HepG2 (cell line): ENCODE measurements at regions not wholly inside any gene's neighbourhood (a gene's known extent, or its start where the extent isn't known, plus 50 kb on each side); places are given as distances from the start of the nearest gene placed in this dataset.

Experiments used
- ATAC-seq: fragments of 200-7000 bp; cut with Tn5 transposase; 3 replicates; pipeline ENCODE4 v1.9.1; 2020; ENCODE audit warnings: mild to moderate bottlenecking, moderate library complexity
- BruUV-seq: library from RNA; stranded (reverse); fragments of 400-500 nt; replicated peaks from 2 replicates; lab custom pipeline; 2021; lab: Mats Ljungman, UMichigan
- CTCF ChIA-PET: fragments of 300-600 bp; formaldehyde crosslinking; extraction: SDS; loops from one replicate; lab custom pipeline; 2021; ENCODE audit warnings: low total read pairs, inconsistent platforms, low intra/inter-chr PET ratio; lab: Yijun Ruan, JAX
- POLR2A ChIA-PET: fragments of 350-600 bp; sonication (Branson Sonifier 250); formaldehyde crosslinking; loops from one replicate; lab custom pipeline; 2020; ENCODE audit warnings: antibody characterized with exemption, inconsistent platforms; lab: Yijun Ruan, JAX
- DNase-seq: peaks from one replicate; pipeline ENCODE4 v3.0.0-alpha.2; 2015; ENCODE audit warnings: low spot score
- FAIRE-seq: peaks from 3 replicates; lab custom pipeline; 2011; peaks lifted over from hg19 to GRCh38; lab: Jason Lieb, UNC
- H2AFZ ChIP-seq: one replicate; pipeline ENCODE4 v1.6.1; 2011; ENCODE audit warnings: low read length, inconsistent platforms
- H3K27ac ChIP-seq: fragments of 300-600 bp; 3 replicates; pipeline ENCODE4 v1.8.0; 2011; ENCODE audit warnings: mixed run types, mild to moderate bottlenecking, mixed read lengths, low read length, inconsistent platforms; ENCODE audit not compliant: insufficient read depth; ENCODE audit errors: extremely low read length
- H3K27me3 ChIP-seq, 2 experiments: fragments of 200-600 bp in 1 of 2; 2 replicates in 1 of 2; 3 replicates in 1 of 2; pipeline versions ENCODE4 v1.6.0 to v1.8.0; 2011; ENCODE audit warnings: low read length in 2 of 2, mild to moderate bottlenecking in 2 of 2, moderate library complexity in 2 of 2, inconsistent platforms in 1 of 2; ENCODE audit not compliant: insufficient read depth in 2 of 2, control insufficient read depth in 1 of 2
- H3K36me3 ChIP-seq, 2 experiments: fragments of 200-600 bp in 1 of 2; replicated peaks in 1 of 2; 2 replicates in 1 of 2; 3 replicates in 1 of 2; pipeline versions ENCODE4 v1.5.1 to v1.8.0; 2011; ENCODE audit warnings: low read length in 2 of 2, inconsistent platforms in 1 of 2; ENCODE audit not compliant: insufficient read depth in 2 of 2, control insufficient read depth in 1 of 2
- H3K4me1 ChIP-seq: 2 replicates; pipeline ENCODE4 v1.5.1; 2012; ENCODE audit warnings: low read length, inconsistent platforms; ENCODE audit not compliant: insufficient read depth
- H3K4me2 ChIP-seq: 2 replicates; pipeline ENCODE4 v1.6.0; 2011; ENCODE audit warnings: low read depth, low read length, inconsistent platforms
- H3K4me3 ChIP-seq, 3 experiments: fragments of 200-600 bp in 1 of 3; sonication (generic), shearing (Covaris generic) in 1 of 3; replicated peaks in 1 of 3; 2 replicates each; pipeline ENCODE4 v1.5.1; 2011 to 2016; ENCODE audit warnings: low read length in 3 of 3, inconsistent platforms in 2 of 3, low read depth in 2 of 3, mild to moderate bottlenecking in 2 of 3, control low read depth in 1 of 3, mixed read lengths in 1 of 3; ENCODE audit not compliant: insufficient read depth in 1 of 3
- H3K79me2 ChIP-seq: one replicate; pipeline ENCODE4 v1.6.1; 2011; ENCODE audit warnings: low read length, inconsistent platforms; ENCODE audit not compliant: insufficient read depth
- H3K9ac ChIP-seq: 2 replicates; pipeline ENCODE4 v1.6.0; 2011; ENCODE audit warnings: mild to moderate bottlenecking, low read depth, low read length, inconsistent platforms; ENCODE audit not compliant: insufficient read depth
- H3K9me3 ChIP-seq: 2 replicates; pipeline ENCODE4 v1.5.1; 2012; ENCODE audit warnings: mild to moderate bottlenecking, low read length
- H4K20me1 ChIP-seq: 2 replicates; pipeline ENCODE4 v1.6.0; 2011; ENCODE audit warnings: inconsistent platforms, mild to moderate bottlenecking, low read length, moderate library complexity; ENCODE audit not compliant: insufficient read depth
- ATF4 ChIP-seq, 2 experiments: fragments of 450-650 bp in 1 of 2; sonication (generic) in 1 of 2; formaldehyde crosslinking; IDR thresholded peaks; 2 replicates each; pipeline versions ENCODE4 v1.5.0 to v1.8.0; 2020 to 2022; ENCODE audit warnings: mild to moderate bottlenecking in 1 of 2, missing genetic modification reagents in 1 of 2
- FIP1L1 ChIP-seq: fragments of 200-400 bp; formaldehyde crosslinking; IDR thresholded peaks from 2 replicates; pipeline ENCODE4 v1.6.1; 2018; ENCODE audit warnings: low read depth, mild to moderate bottlenecking, low read length, moderate library complexity, borderline replicate concordance; ENCODE audit not compliant: insufficient read depth
- FOSL2 ChIP-seq: sonication (generic); formaldehyde crosslinking; IDR thresholded peaks from 2 replicates; pipeline ENCODE4 v1.4.0; 2020; ENCODE audit warnings: missing genetic modification reagents
- KAT2B ChIP-seq: fragments of 150-350 bp; IDR thresholded peaks from 2 replicates; pipeline ENCODE4 v1.6.1; 2014; ENCODE audit warnings: low read depth, low read length, borderline replicate concordance
- KLF16 ChIP-seq, 2 experiments: sonication (generic) in 1 of 2; formaldehyde crosslinking in 1 of 2; IDR thresholded peaks; 2 replicates each; pipeline versions ENCODE4 v1.6.1 to v1.8.0; 2016 to 2023; ENCODE audit warnings: missing genetic modification reagents in 2 of 2, missing compliant biosample characterization in 1 of 2
- MYPOP ChIP-seq: sonication (generic); formaldehyde crosslinking; IDR thresholded peaks from 2 replicates; pipeline ENCODE4 v1.8.1; 2023; ENCODE audit warnings: mild to moderate bottlenecking, moderate library complexity, missing genetic modification reagents
- PAWR ChIP-seq: sonication (generic); formaldehyde crosslinking; IDR thresholded peaks from 2 replicates; pipeline ENCODE4 v1.4.0; 2020; ENCODE audit warnings: missing genetic modification reagents, mild to moderate bottlenecking, borderline replicate concordance
- POLR2AphosphoS2 ChIP-seq: IDR thresholded peaks from 2 replicates; pipeline ENCODE4 v1.6.1; 2011; ENCODE audit warnings: low read depth, low read length, improper control_type of control experiment
- ZBTB7A ChIP-seq: sonication (generic); formaldehyde crosslinking; IDR thresholded peaks from 2 replicates; pipeline ENCODE4 v1.8.0; 2022; ENCODE audit warnings: mild to moderate bottlenecking, missing genetic modification reagents
- ZFX ChIP-seq: sonication (generic); formaldehyde crosslinking; IDR thresholded peaks from 2 replicates; pipeline ENCODE4 v1.4.0; 2020; ENCODE audit warnings: mild to moderate bottlenecking, low read depth, missing genetic modification reagents, moderate library complexity
- ZMYM3 ChIP-seq: sonication (generic); formaldehyde crosslinking; IDR thresholded peaks from 2 replicates; pipeline ENCODE4 v1.5.1; 2020; ENCODE audit warnings: mild to moderate bottlenecking, missing genetic modification reagents
- ZNF282 ChIP-seq: fragments of 450-650 bp; IDR thresholded peaks from 2 replicates; pipeline ENCODE4 v1.6.1; 2018; ENCODE audit not compliant: partially characterized antibody
- ZNF564 ChIP-seq: sonication (generic); formaldehyde crosslinking; IDR thresholded peaks from 2 replicates; pipeline ENCODE4 v1.8.1; 2023; ENCODE audit warnings: mild to moderate bottlenecking, missing genetic modification reagents
- ZNF570 ChIP-seq: sonication (generic); formaldehyde crosslinking; IDR thresholded peaks from 2 replicates; pipeline ENCODE4 v1.4.0; 2020; ENCODE audit warnings: mild to moderate bottlenecking, missing genetic modification reagents, borderline replicate concordance
- ZSCAN31 ChIP-seq: sonication (generic); formaldehyde crosslinking; IDR thresholded peaks from 2 replicates; pipeline ENCODE4 v1.5.0; 2020; ENCODE audit warnings: low read depth, mild to moderate bottlenecking, missing genetic modification reagents
- WGBS: methylation state at CpG from one replicate; pipeline ENCODE4 v1.1.6; 2017; ENCODE audit warnings: low lambda C conversion rate; 5-methylcytosine and 5-hydroxymethylcytosine counted together
- in situ Hi-C: cut with HindIII; loops from 2 replicates; pipeline ENCODE4 v1.10.0; 2017; ENCODE audit warnings: low pct_unique_long_range_greater_than_20kb; ENCODE audit not compliant: extremely low pct_ligation_motif_present
- intact Hi-C: fragments of 100-400 bp; cut with micrococcal nuclease; formaldehyde crosslinking; loops from one replicate; pipeline ENCODE4 v1.10.0; 2022; ENCODE audit not compliant: unreplicated experiment
- TF ChIP-seq, protein P1 (sequence below): sonication (generic); formaldehyde crosslinking; conservative IDR thresholded peaks from 2 replicates; pipeline ENCODE4 v1.4.0; 2020; ENCODE audit warnings: missing genetic modification reagents

DNA sequence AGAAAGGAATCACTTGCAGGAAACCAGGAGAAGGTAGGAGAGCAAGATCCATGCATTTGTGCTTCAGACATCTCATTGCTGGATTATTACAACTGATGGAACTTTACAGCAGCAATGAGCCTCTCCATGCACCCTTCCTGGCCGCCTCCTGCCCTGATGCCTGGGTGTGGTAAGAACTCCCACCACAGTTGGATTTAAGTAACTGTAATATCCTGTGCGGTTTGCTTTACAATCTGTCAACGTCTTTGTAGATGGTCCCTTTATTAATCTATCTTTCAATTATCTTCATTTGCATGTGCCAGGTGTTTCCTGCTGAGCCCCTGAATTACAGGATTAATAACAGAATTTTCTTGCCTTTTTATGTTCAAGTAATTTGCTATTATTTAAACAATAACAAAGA lies 1300.5 kb upstream of the TMEM132C start:
- peaks cover 58% of the 10 kb centered on the region for H3K9me3 ChIP-seq
- CTCF ChIA-PET, result no interaction called here
- H3K9ac ChIP-seq, result no peak overlapping the region
- in situ Hi-C loops (no loop called here), intact Hi-C loops (no loop called here)
- BruUV-seq, result no TSS peak
- no peak overlapping the region for H3K4me2 ChIP-seq
- no peak overlapping the region for H3K4me3 ChIP-seq
- FAIRE-seq, result no peak
- no peak overlapping the region for H2AFZ ChIP-seq
- DNase-seq, result no peak
- H3K4me1 ChIP-seq, result no peaks in the 10 kb centered on the region
- POLR2A ChIA-PET, result no interaction called here
- TF ChIP-seq POLR2AphosphoS2, result no peak
- TF ChIP-seq KAT2B, result no peak
- no peak for TF ChIP-seq ZNF570 (CRISPR knock-in tag)
- TF ChIP-seq, protein P1, sequence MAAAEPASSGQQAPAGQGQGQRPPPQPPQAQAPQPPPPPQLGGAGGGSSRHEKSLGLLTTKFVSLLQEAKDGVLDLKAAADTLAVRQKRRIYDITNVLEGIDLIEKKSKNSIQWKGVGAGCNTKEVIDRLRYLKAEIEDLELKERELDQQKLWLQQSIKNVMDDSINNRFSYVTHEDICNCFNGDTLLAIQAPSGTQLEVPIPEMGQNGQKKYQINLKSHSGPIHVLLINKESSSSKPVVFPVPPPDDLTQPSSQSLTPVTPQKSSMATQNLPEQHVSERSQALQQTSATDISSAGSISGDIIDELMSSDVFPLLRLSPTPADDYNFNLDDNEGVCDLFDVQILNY (CRISPR knock-in tag), result no peak
- H4K20me1 ChIP-seq, result no peaks in the 10 kb centered on the region
- no peak overlapping the region for H3K27ac ChIP-seq
- no peaks in the 10 kb centered on the region for H3K36me3 ChIP-seq
- H3K27me3 ChIP-seq, result no peaks in the 10 kb centered on the region
- no peak for ATAC-seq
- WGBS, result 8% methylated on average over 3 of the region's 3 CpGs
- no peaks in the 10 kb centered on the region for H3K79me2 ChIP-seq

- ChIA-PET POLR2A (no interaction called here), CTCF (no interaction called here)
- no peak for FAIRE-seq
- H3K9ac ChIP-seq, result no peak overlapping the region
- no peaks in the 10 kb centered on the region for H3K27me3 ChIP-seq
- intact Hi-C loops (no loop called here), in situ Hi-C loops (no loop called here)
- no peaks in the 10 kb centered on the region for H3K4me1 ChIP-seq
- WGBS, result 7% methylated on average over 5 of the region's 5 CpGs
- H3K9me3 ChIP-seq, result peaks cover 61% of the 10 kb centered on the region
- BruUV-seq, result no TSS peak
- no peak overlapping the region for H3K4me3 ChIP-seq
- no peaks in the 10 kb centered on the region for H3K36me3 ChIP-seq
- H4K20me1 ChIP-seq, result no peaks in the 10 kb centered on the region
- no peak for DNase-seq
- H3K4me2 ChIP-seq, result no peak overlapping the region
- no peak overlapping the region for H2AFZ ChIP-seq
- ATAC-seq, result no peak
- H3K79me2 ChIP-seq, result no peaks in the 10 kb centered on the region
- no peak overlapping the region for H3K27ac ChIP-seq
- TF ChIP-seq PAWR (no peak), MYPOP (CRISPR knock-in tag) (no peak), KLF16 (CRISPR knock-in tag; IDR thresholded peaks at IDR 0.05) (no peak), ZSCAN31 (CRISPR knock-in tag) (no peak), ZFX (CRISPR knock-in tag) (no peak), FOSL2 (CRISPR knock-in tag) (no peak), ZNF564 (no peak), FIP1L1 (no peak), ATF4 (CRISPR knock-in tag; IDR thresholded peaks at IDR 0.05) (no peak), ZMYM3 (CRISPR knock-in tag) (no peak), ZNF282 (no peak), ZBTB7A (no peak)
- TF ChIP-seq, protein P1 (CRISPR knock-in tag), result no peak
Observed at GRCh38 chr12:126967152-126967551, 1299.8 kb upstream of the TMEM132C start.
